Inflammatory macrophage treated with lipopolysaccharide for 4 hours (primary cell): ENCODE measurements at regions not wholly inside any gene's neighbourhood (a gene's known extent, or its start where the extent isn't known, plus 50 kb on each side); places are given as distances from the start of the nearest gene placed in this dataset.

Source experiments
- DNase-seq: peaks from one replicate; pipeline ENCODE4 v3.0.0-alpha.2; 2020

- DNase-seq: no peak
Observed at GRCh38 chr17:77001487-77001886, 133.3 kb downstream of the MGAT5B start.

GRCh38 chr17:77002103-77003045 lies 134.2 kb downstream of the MGAT5B start:
- no peak for DNase-seq

- no peak for DNase-seq
Observed at GRCh38 chr17:77003699-77004098, 135.5 kb downstream of the MGAT5B start.

GRCh38 chr17:77006971-77007649 lies 133.7 kb upstream of the SEC14L1 start:
- no peak for DNase-seq

- no peak for DNase-seq
Observed at GRCh38 chr17:77009877-77010276, 130.9 kb upstream of the SEC14L1 start.

GRCh38 chr17:77010667-77011066 lies 130.1 kb upstream of the SEC14L1 start:
- DNase-seq: no peak

GRCh38 chr17:77011173-77012011 lies 129.4 kb upstream of the SEC14L1 start:
- DNase-seq: peak; percentile 52

- no peak for DNase-seq
Observed at GRCh38 chr17:77018504-77018903, 122.3 kb upstream of the SEC14L1 start.

GRCh38 chr17:77019893-77020379 lies 120.8 kb upstream of the SEC14L1 start:
- no peak for DNase-seq

- DNase-seq: no peak
Observed at GRCh38 chr17:77020973-77021372, 119.8 kb upstream of the SEC14L1 start.

- no peak for DNase-seq
Observed at GRCh38 chr17:77022766-77023165, 118.0 kb upstream of the SEC14L1 start.

GRCh38 chr17:77025781-77026180 lies 115.0 kb upstream of the SEC14L1 start:
- DNase-seq: no peak

GRCh38 chr17:77027271-77027889 lies 113.4 kb upstream of the SEC14L1 start:
- no peak for DNase-seq

GRCh38 chr17:77028900-77029299 lies 111.9 kb upstream of the SEC14L1 start:
- DNase-seq: no peak

- DNase-seq: no peak
Observed at GRCh38 chr17:77032929-77033328, 107.8 kb upstream of the SEC14L1 start.

GRCh38 chr17:77033892-77034404 lies 106.8 kb upstream of the SEC14L1 start:
- DNase-seq: no peak

- no peak for DNase-seq
Observed at GRCh38 chr17:77034677-77035424, 105.9 kb upstream of the SEC14L1 start.

- DNase-seq: no peak
Observed at GRCh38 chr17:77035526-77035925, 105.2 kb upstream of the SEC14L1 start.

- DNase-seq: no peak
Observed at GRCh38 chr17:77036136-77036840, 104.5 kb upstream of the SEC14L1 start.

GRCh38 chr17:77036841-77037381 lies 103.9 kb upstream of the SEC14L1 start:
- DNase-seq: no peak

GRCh38 chr17:77037943-77038342 lies 102.8 kb upstream of the SEC14L1 start:
- DNase-seq: no peak
